H54 (cell line): ENCODE measurements at regions not wholly inside any gene's neighbourhood (a gene's known extent, or its start where the extent isn't known, plus 50 kb on each side); places are given as distances from the start of the nearest gene placed in this dataset.
"Not testable (repeated sequence)": the region's sequence is repeated elsewhere in the genome, so short reads cannot be mapped to it uniquely, and the experiment has no call there.

Experiments
- DNase-seq: peaks from one replicate; pipeline ENCODE4 v3.0.0; 2011; ENCODE audit warnings: low spot score, mixed read lengths; ENCODE audit not compliant: insufficient read length
- FAIRE-seq: peaks from 3 replicates; lab custom pipeline; 2011; peaks lifted over from hg19 to GRCh38; lab: Jason Lieb, UNC
- POLR2A ChIP-seq: IDR thresholded peaks from 2 replicates; pipeline ENCODE4 v1.6.1; 2011; ENCODE audit warnings: low read depth, mild to moderate bottlenecking, low read length

GRCh38 chr1:215005656-215006345 is 76.7 kb upstream of the KCNK2 start:
- no peak for TF ChIP-seq POLR2A
- FAIRE-seq (no peak), DNase-seq (no peak)

- no peak for TF ChIP-seq POLR2A
- FAIRE-seq (no peak), DNase-seq (no peak)
Observed at GRCh38 chr1:215007880-215008279, 74.7 kb upstream of the KCNK2 start.

- no peak for FAIRE-seq
- no peak for DNase-seq
- no peak for TF ChIP-seq POLR2A
Observed at GRCh38 chr1:215018555-215018954, 64.0 kb upstream of the KCNK2 start.

- no peak for TF ChIP-seq POLR2A
- FAIRE-seq (no peak), DNase-seq (no peak)
Observed at GRCh38 chr1:215022204-215022603, 60.3 kb upstream of the KCNK2 start.

GRCh38 chr1:215022741-215023141 is 59.8 kb upstream of the KCNK2 start:
- TF ChIP-seq POLR2A: no peak
- FAIRE-seq (no peak), DNase-seq (no peak)

GRCh38 chr1:215023155-215023832 is 59.2 kb upstream of the KCNK2 start:
- no peak for TF ChIP-seq POLR2A
- FAIRE-seq (no peak), DNase-seq (no peak)

GRCh38 chr1:215028954-215029353 is 53.6 kb upstream of the KCNK2 start:
- TF ChIP-seq POLR2A: no peak
- DNase-seq (no peak), FAIRE-seq (no peak)

GRCh38 chr1:215030581-215030980 is 52.0 kb upstream of the KCNK2 start:
- DNase-seq: not testable (repeated sequence)

GRCh38 chr1:215031392-215031791 is 51.1 kb upstream of the KCNK2 start:
- no peak for TF ChIP-seq POLR2A
- FAIRE-seq: no peak
- DNase-seq: no peak

More at GRCh38 chr1:215030581-215030980, 52.0 kb upstream of the KCNK2 start:
- not testable (repeated sequence) for FAIRE-seq
